Brain microvascular endothelial cell (primary cell): ENCODE measurements at regions not wholly inside any gene's neighbourhood (a gene's known extent, or its start where the extent isn't known, plus 50 kb on each side); places are given as distances from the start of the nearest gene placed in this dataset.

ENCODE experiments used
- DNase-seq: peaks from one replicate; pipeline ENCODE4 v3.0.0-alpha.2; 2020
- H3K27ac ChIP-seq: fragments of 250-450 bp; sonication (Bioruptor Pico); 2 replicates; pipeline ENCODE4 v1.5.1; 2020; ENCODE audit warnings: mild to moderate bottlenecking, moderate library complexity
- H3K27me3 ChIP-seq: fragments of 250-450 bp; sonication (Bioruptor Pico); replicated peaks from 2 replicates; pipeline ENCODE4 v1.5.1; 2020; ENCODE audit warnings: mild to moderate bottlenecking
- H3K36me3 ChIP-seq: fragments of 250-450 bp; sonication (Bioruptor Pico); replicated peaks from 2 replicates; pipeline ENCODE4 v1.5.1; 2020; ENCODE audit warnings: mild to moderate bottlenecking
- H3K4me3 ChIP-seq: 2 replicates; pipeline ENCODE4 v1.5.1; 2011; ENCODE audit warnings: low read depth, mild to moderate bottlenecking, control low read depth, low read length, moderate library complexity
- CTCF ChIP-seq: IDR thresholded peaks from 2 replicates; pipeline ENCODE4 v1.5.1; 2011; ENCODE audit warnings: low read depth, mild to moderate bottlenecking, moderate library complexity, low read length, control low read depth, inconsistent platforms; ENCODE audit errors: missing control alignments
- in situ Hi-C: cut with HindIII; loops from 2 replicates; pipeline ENCODE4 v1.10.0; 2017; ENCODE audit warnings: low sequenced_read_pairs, low pct_ligation_motif_present

- Histone ChIP-seq H3K36me3 (no peaks in the 10 kb centered on the region), H3K4me3 (no peak overlapping the region), H3K27ac (peak overlapping the region; percentile 65), H3K27me3 (no peaks in the 10 kb centered on the region)
- no peak for TF ChIP-seq CTCF
- in situ Hi-C loops: no loop called here
- DNase-seq: peak; percentile 100
These were observed 91.9 kb upstream of the MBL2 start for GRCh38 chr10:52864201-52865106.

GRCh38 chr10:52858722-52859121 lies 86.1 kb upstream of the MBL2 start:
- TF ChIP-seq CTCF: no peak
- in situ Hi-C loops: no loop called here
- Histone ChIP-seq H3K4me3 (no peak overlapping the region), H3K27ac (no peak overlapping the region), H3K27me3 (no peaks in the 10 kb centered on the region), H3K36me3 (no peaks in the 10 kb centered on the region)
- DNase-seq: no peak

- Histone ChIP-seq H3K4me3 (no peak overlapping the region), H3K36me3 (no peaks in the 10 kb centered on the region), H3K27me3 (no peaks in the 10 kb centered on the region), H3K27ac (no peak overlapping the region)
- in situ Hi-C loops: no loop called here
- no peak for TF ChIP-seq CTCF
- DNase-seq: no peak
These were observed 83.2 kb upstream of the MBL2 start for GRCh38 chr10:52855546-52856325.

- in situ Hi-C loops: no loop called here
- no peak for DNase-seq
- no peak overlapping the region for H3K27ac ChIP-seq
- no peaks in the 10 kb centered on the region for H3K36me3 ChIP-seq
- no peak overlapping the region for H3K4me3 ChIP-seq
- TF ChIP-seq CTCF: no peak
- no peaks in the 10 kb centered on the region for H3K27me3 ChIP-seq
These were observed 81.1 kb upstream of the MBL2 start for GRCh38 chr10:52853704-52854103.

GRCh38 chr10:52836816-52837215 lies 64.2 kb upstream of the MBL2 start:
- Histone ChIP-seq H3K27me3 (no peaks in the 10 kb centered on the region), H3K4me3 (no peak overlapping the region), H3K27ac (no peak overlapping the region), H3K36me3 (no peaks in the 10 kb centered on the region)
- DNase-seq: no peak
- no peak for TF ChIP-seq CTCF
- in situ Hi-C loops: no loop called here
